Thoracic aorta (tissue), 2 donors: ENCODE measurements at regions not wholly inside any gene's neighbourhood (a gene's known extent, or its start where the extent isn't known, plus 50 kb on each side); places are given as distances from the start of the nearest gene placed in this dataset.

ENCODE experiments used
- ATAC-seq: fragments of 150-250 bp; one replicate; pipeline ENCODE4 v1.8.0; 2017; ENCODE audit warnings: low read depth; ENCODE audit not compliant: insufficient number of reproducible peaks, low FRiP score
- DNase-seq: peaks from one replicate; pipeline ENCODE4 v3.0.0-alpha.2; 2020; ENCODE audit warnings: low spot score
- H3K27ac ChIP-seq, 2 donors: fragments of 200-600 bp; sonication (generic); 1 replicate in 1 of 2; 2 replicates in 1 of 2; pipeline ENCODE4 v1.5.1; 2016; ENCODE audit warnings: mild to moderate bottlenecking in 2 of 2, moderate library complexity in 2 of 2
- H3K27me3 ChIP-seq: fragments of 200-600 bp; sonication (generic); replicated peaks from 2 replicates; pipeline ENCODE4 v1.6.0; 2016; ENCODE audit warnings: mild to moderate bottlenecking; ENCODE audit not compliant: insufficient read depth
- H3K36me3 ChIP-seq: fragments of 200-600 bp; sonication (generic); one replicate; pipeline ENCODE4 v1.5.1; 2016
- H3K4me1 ChIP-seq, 2 donors: fragments of 200-600 bp; sonication (generic); 1 replicate in 1 of 2; 2 replicates in 1 of 2; pipeline versions ENCODE4 v1.5.1 to v1.6.0; 2016; ENCODE audit warnings: low read depth in 2 of 2, mild to moderate bottlenecking in 1 of 2; ENCODE audit not compliant: control insufficient read depth in 1 of 2
- H3K4me3 ChIP-seq: fragments of 200-600 bp; sonication (generic); 2 replicates; pipeline ENCODE4 v1.5.1; 2016; ENCODE audit warnings: mild to moderate bottlenecking
- H3K9me3 ChIP-seq: fragments of 200-600 bp; sonication (generic); 2 replicates; pipeline ENCODE4 v1.5.1; 2016
- TF ChIP-seq, protein P1 (sequence below): fragments of 200-600 bp; sonication (generic); IDR thresholded peaks from one replicate; pipeline ENCODE4 v1.5.1; 2019; ENCODE audit warnings: antibody characterized with exemption

DNA sequence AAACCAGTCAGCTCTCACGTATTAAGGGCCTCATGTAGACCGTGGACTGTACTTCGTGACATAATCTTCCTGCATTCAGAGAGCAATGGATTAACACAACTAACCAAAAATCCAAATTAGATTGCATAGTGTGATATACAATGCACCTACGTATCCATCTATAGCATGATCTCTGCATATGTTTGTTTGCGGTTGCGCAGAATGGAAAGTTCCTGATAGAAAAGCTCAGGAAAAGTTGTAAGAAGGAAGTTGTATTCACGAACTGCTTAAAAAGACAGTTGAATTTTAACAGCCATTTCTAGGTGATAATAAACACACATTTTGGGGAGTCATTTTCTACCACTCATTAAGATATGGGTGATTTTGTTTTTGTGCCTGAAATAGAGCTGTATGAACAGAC, 869.0 kb downstream of the TLE4 start:
- Histone ChIP-seq H3K9me3 (no peaks in the 10 kb centered on the region), H3K4me1 (no peaks in the 10 kb centered on the region), H3K36me3 (no peaks in the 10 kb centered on the region), H3K4me3 (no peak overlapping the region), H3K27me3 (no peaks in the 10 kb centered on the region), H3K27ac (no peak overlapping the region)
- ATAC-seq (no peak), DNase-seq (no peak)
- TF ChIP-seq, protein P1, sequence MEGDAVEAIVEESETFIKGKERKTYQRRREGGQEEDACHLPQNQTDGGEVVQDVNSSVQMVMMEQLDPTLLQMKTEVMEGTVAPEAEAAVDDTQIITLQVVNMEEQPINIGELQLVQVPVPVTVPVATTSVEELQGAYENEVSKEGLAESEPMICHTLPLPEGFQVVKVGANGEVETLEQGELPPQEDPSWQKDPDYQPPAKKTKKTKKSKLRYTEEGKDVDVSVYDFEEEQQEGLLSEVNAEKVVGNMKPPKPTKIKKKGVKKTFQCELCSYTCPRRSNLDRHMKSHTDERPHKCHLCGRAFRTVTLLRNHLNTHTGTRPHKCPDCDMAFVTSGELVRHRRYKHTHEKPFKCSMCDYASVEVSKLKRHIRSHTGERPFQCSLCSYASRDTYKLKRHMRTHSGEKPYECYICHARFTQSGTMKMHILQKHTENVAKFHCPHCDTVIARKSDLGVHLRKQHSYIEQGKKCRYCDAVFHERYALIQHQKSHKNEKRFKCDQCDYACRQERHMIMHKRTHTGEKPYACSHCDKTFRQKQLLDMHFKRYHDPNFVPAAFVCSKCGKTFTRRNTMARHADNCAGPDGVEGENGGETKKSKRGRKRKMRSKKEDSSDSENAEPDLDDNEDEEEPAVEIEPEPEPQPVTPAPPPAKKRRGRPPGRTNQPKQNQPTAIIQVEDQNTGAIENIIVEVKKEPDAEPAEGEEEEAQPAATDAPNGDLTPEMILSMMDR = no peak

DNA sequence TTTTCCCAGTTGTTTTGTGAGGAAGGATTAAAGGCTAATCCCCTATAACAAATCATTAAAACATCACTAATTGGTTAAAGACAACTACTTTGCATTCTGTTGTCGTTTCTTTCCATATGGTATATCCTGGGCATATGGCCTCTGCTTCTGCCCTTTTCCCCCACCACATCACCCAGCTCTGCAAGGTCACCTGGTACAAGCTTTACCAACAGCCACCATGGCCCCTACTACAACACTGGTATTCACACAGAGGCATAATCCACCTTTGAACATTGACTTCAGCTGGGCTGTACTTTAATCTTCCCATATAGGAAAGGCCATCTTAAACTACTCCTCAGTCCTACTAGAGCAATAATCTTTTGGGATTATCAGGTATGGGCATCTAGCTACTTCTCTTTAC, 866.1 kb downstream of the TLE4 start:
- Histone ChIP-seq H3K4me3 (no peak overlapping the region), H3K27ac (no peak overlapping the region), H3K4me1 (no peaks in the 10 kb centered on the region), H3K9me3 (no peaks in the 10 kb centered on the region), H3K36me3 (no peaks in the 10 kb centered on the region), H3K27me3 (no peaks in the 10 kb centered on the region)
- no peak for ATAC-seq
- TF ChIP-seq, protein P1 = no peak
- DNase-seq = no peak

DNA sequence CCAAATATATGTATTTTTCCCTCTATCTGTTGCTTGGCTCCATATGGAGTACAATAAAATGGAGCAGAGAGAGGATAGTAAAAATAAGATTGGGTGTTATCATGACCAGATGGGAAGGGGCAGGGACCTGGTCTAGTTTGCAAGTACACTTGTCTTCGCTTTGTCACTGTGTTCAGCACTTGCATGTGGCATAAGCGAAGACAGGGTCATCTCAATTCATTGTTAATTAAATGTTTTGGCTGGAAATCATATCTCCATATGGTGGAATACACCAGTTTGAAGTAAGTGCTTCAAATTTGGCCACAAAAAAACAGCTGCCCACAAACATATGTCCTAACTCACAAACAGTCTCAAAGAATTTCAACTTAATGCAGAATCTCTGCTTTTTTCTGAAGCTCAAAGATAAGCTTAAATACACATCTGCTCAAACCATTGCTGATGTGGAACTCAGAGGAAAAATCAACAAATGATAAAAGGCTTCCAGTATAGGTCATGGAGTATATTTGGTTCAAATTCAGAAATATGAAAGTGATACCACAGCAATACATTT, 865.4 kb downstream of the TLE4 start:
- TF ChIP-seq, protein P1 = no peak
- Histone ChIP-seq H3K27me3 (no peaks in the 10 kb centered on the region), H3K27ac (no peak overlapping the region), H3K9me3 (no peaks in the 10 kb centered on the region), H3K4me3 (no peak overlapping the region), H3K4me1 (no peaks in the 10 kb centered on the region), H3K36me3 (no peaks in the 10 kb centered on the region)
- ATAC-seq = no peak
- no peak for DNase-seq

DNA sequence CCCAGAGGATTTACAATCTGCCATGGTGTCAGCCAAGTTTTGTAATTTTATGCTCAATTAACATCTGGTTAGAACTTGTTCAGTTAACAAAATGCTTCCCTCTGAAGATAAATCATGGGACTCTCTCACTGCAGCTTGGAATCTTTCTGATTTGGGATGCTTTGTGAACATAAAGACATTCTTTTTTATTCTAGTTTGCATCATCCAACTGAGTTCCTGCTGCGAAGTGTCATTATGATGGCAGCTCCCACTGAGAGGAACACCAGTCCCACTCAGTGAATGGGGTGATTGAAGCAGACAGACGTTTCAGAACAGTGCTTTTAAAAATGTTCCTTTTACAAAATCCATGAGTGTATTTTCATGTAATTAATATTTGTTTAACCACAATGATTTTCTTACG, 863.8 kb downstream of the TLE4 start:
- no peaks in the 10 kb centered on the region for H3K4me1 ChIP-seq
- no peak overlapping the region for H3K4me3 ChIP-seq
- ATAC-seq (no peak), DNase-seq (no peak)
- no peak overlapping the region for H3K27ac ChIP-seq
- H3K27me3 ChIP-seq = no peaks in the 10 kb centered on the region
- H3K36me3 ChIP-seq = no peaks in the 10 kb centered on the region
- TF ChIP-seq, protein P1 = no peak
- H3K9me3 ChIP-seq = no peaks in the 10 kb centered on the region

DNA sequence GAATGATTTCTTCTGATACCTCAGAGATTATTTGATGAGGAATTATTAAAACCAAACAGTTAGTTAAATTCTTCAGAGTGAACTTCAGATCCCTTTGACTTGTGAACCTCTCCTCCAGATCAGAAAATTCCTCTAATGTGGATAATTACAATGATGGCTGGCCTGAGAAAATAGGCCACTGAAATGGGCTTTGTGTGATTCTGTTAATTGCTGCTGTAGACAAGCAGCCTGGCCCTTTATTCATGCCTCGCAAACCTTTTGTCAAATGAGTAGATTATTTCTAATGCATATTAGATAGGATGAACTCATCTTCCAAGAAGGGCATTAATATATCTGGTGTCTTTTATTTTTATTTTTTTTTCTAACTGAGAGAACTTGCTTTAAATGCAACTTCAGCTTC, 855.2 kb downstream of the TLE4 start:
- no peaks in the 10 kb centered on the region for H3K4me1 ChIP-seq
- no peaks in the 10 kb centered on the region for H3K27me3 ChIP-seq
- H3K27ac ChIP-seq = no peak overlapping the region
- ATAC-seq (no peak), DNase-seq (no peak)
- H3K4me3 ChIP-seq = no peak overlapping the region
- H3K36me3 ChIP-seq = no peaks in the 10 kb centered on the region
- TF ChIP-seq, protein P1 = no peak
- no peaks in the 10 kb centered on the region for H3K9me3 ChIP-seq
